K562 (cell line): ENCODE measurements at regions not wholly inside any gene's neighbourhood (a gene's known extent, or its start where the extent isn't known, plus 50 kb on each side); places are given as distances from the start of the nearest gene placed in this dataset.

Experiments
- ATAC-seq: fragments of 200-7000 bp; cut with Tn5 transposase; 3 replicates; pipeline ENCODE4 v1.9.1; 2020; ENCODE audit warnings: moderate library complexity
- BruUV-seq: library from RNA; stranded (reverse); fragments of 400-500 nt; replicated peaks from 2 replicates; lab custom pipeline; 2021; lab: Mats Ljungman, UMichigan
- CTCF ChIA-PET: fragments of 300-600 bp; formaldehyde crosslinking; extraction: SDS; loops from one replicate; lab custom pipeline; 2021; ENCODE audit warnings: low intra/inter-chr PET ratio; lab: Yijun Ruan, JAX
- POLR2A ChIA-PET: fragments of 300-600, 350-650 bp; sonication (Branson Sonifier 250); formaldehyde crosslinking; extraction: SDS; loops from one replicate; lab custom pipeline; 2021; ENCODE audit warnings: antibody characterized with exemption, inconsistent platforms; lab: Yijun Ruan, JAX
- DNase-seq, 4 experiments: peaks; one replicate each; pipeline versions ENCODE4 v3.0.0 to v3.0.0-alpha.2; 2011 to 2018; ENCODE audit warnings: low spot score in 3 of 4, mixed read lengths in 3 of 4; ENCODE audit errors: extremely low read depth in 1 of 4
- FAIRE-seq: peaks from 2 replicates; lab custom pipeline; 2011; peaks lifted over from hg19 to GRCh38; lab: Jason Lieb, UNC
- H2AFZ ChIP-seq: 2 replicates; pipeline ENCODE4 v1.6.0; 2011; ENCODE audit warnings: low read depth, low read length, control low read depth, inconsistent platforms
- H3K27ac ChIP-seq: fragments of 200-600 bp; 3 replicates; pipeline ENCODE4 v1.8.0; 2011; ENCODE audit warnings: low read depth, mild to moderate bottlenecking, control low read depth, inconsistent platforms, low read length, moderate library complexity, mixed read lengths; ENCODE audit errors: extremely low read depth
- H3K27me3 ChIP-seq, 2 experiments: fragments of 300-600 bp in 1 of 2; 2 replicates in 1 of 2; 3 replicates in 1 of 2; pipeline versions ENCODE4 v1.6.0 to v1.8.0; 2011; ENCODE audit warnings: inconsistent platforms in 2 of 2, low read length in 2 of 2, mild to moderate bottlenecking in 1 of 2, mixed read lengths in 1 of 2, moderate library complexity in 1 of 2; ENCODE audit not compliant: control insufficient read depth in 2 of 2, insufficient read depth in 2 of 2
- H3K36me3 ChIP-seq: fragments of 300-600 bp; 3 replicates; pipeline ENCODE4 v1.8.0; 2011; ENCODE audit warnings: mild to moderate bottlenecking, low read length, inconsistent platforms; ENCODE audit not compliant: control insufficient read depth, insufficient read depth
- H3K4me1 ChIP-seq, 2 experiments: fragments of 200-600 bp in 1 of 2; replicated peaks in 1 of 2; 2 replicates in 1 of 2; 3 replicates in 1 of 2; pipeline versions ENCODE4 v1.5.1 to v1.8.0; 2011; ENCODE audit warnings: inconsistent platforms in 2 of 2, low read length in 2 of 2, mild to moderate bottlenecking in 1 of 2, mixed read lengths in 1 of 2, moderate library complexity in 1 of 2; ENCODE audit not compliant: control insufficient read depth in 2 of 2, insufficient read depth in 2 of 2
- H3K4me2 ChIP-seq: 2 replicates; pipeline ENCODE4 v1.6.1; 2011; ENCODE audit warnings: low read length, control low read depth, inconsistent platforms, mixed read lengths; ENCODE audit not compliant: insufficient read depth
- H3K4me3 ChIP-seq: fragments of 200-600 bp; sonication (generic), shearing (Covaris generic); 2 replicates; pipeline ENCODE4 v1.5.1; 2016; ENCODE audit warnings: control low read depth, inconsistent platforms
- H3K79me2 ChIP-seq: fragments of 200-600 bp; 3 replicates; pipeline ENCODE4 v1.8.0; 2011; ENCODE audit warnings: low read length, inconsistent platforms; ENCODE audit not compliant: control insufficient read depth, insufficient read depth
- H3K9ac ChIP-seq, 2 experiments: 2 replicates each; pipeline versions ENCODE4 v1.6.0 to v1.6.1; 2011; ENCODE audit warnings: low read depth in 2 of 2, low read length in 2 of 2, control low read depth in 1 of 2, inconsistent platforms in 1 of 2, mild to moderate bottlenecking in 1 of 2, mixed read lengths in 1 of 2; ENCODE audit not compliant: insufficient read depth in 1 of 2
- H3K9me1 ChIP-seq: one replicate; pipeline ENCODE4 v1.6.0; 2011; ENCODE audit warnings: inconsistent platforms, mild to moderate bottlenecking, low read length, moderate library complexity; ENCODE audit not compliant: control insufficient read depth, insufficient read depth
- H3K9me3 ChIP-seq: replicated peaks from 2 replicates; pipeline ENCODE4 v1.5.1; 2011; ENCODE audit warnings: low read depth, low read length, inconsistent platforms; ENCODE audit not compliant: control insufficient read depth, insufficient read depth
- H4K20me1 ChIP-seq: replicated peaks from 2 replicates; pipeline ENCODE4 v1.6.1; 2011; ENCODE audit warnings: low read length, inconsistent platforms, mixed read lengths; ENCODE audit not compliant: control insufficient read depth, insufficient read depth
- ATF1 ChIP-seq, 2 experiments: fragments of 450-650 bp in 1 of 2; IDR thresholded peaks; 2 replicates each; pipeline ENCODE4 v1.6.1; 2016; ENCODE audit warnings: missing compliant biosample characterization in 1 of 2, missing genetic modification characterization in 1 of 2
- MEIS2 ChIP-seq: fragments of 450-650 bp; IDR thresholded peaks from 2 replicates; pipeline ENCODE4 v1.6.1; 2014; ENCODE audit warnings: mild to moderate bottlenecking; ENCODE audit not compliant: partially characterized antibody
- NEUROD1 ChIP-seq: fragments of 150-350 bp; IDR thresholded peaks from 2 replicates; pipeline ENCODE4 v1.6.1; 2014; ENCODE audit warnings: borderline replicate concordance, low read length, low read depth; ENCODE audit not compliant: partially characterized antibody
- PBX2 ChIP-seq, 2 experiments: IDR thresholded peaks in 1 of 2; conservative IDR thresholded peaks in 1 of 2; 2 replicates each; pipeline ENCODE4 v1.6.1; 2016; ENCODE audit warnings: low read depth in 2 of 2, mild to moderate bottlenecking in 1 of 2, missing compliant biosample characterization in 1 of 2, missing genetic modification characterization in 1 of 2, moderate library complexity in 1 of 2
- U2AF1 ChIP-seq: fragments of 200-400 bp; formaldehyde crosslinking; optimal IDR thresholded peaks from 2 replicates; pipeline ENCODE3; 2017; ENCODE audit warnings: mild to moderate bottlenecking, low read depth, low read length, moderate library complexity
- ZNF766 ChIP-seq: fragments of 200-800 bp; sonication (Bioruptor generic); conservative IDR thresholded peaks from 2 replicates; pipeline ENCODE4 v1.6.1; 2016; ENCODE audit warnings: missing genetic modification characterization, missing compliant biosample characterization
- WGBS: fragments of 100-300 bp; shearing (Covaris generic); methylation state at CpG from one replicate; pipeline ENCODE4 v1.1.6; 2016; ENCODE audit warnings: low coverage, mixed read lengths; ENCODE audit not compliant: insufficient coverage; ENCODE audit errors: missing lambda C conversion rate; 5-methylcytosine and 5-hydroxymethylcytosine counted together
- in situ Hi-C: fragments of 300-500 bp; cut with MboI; formaldehyde crosslinking; loops from 4 replicates; pipeline ENCODE4 v1.15.0; 2018; ENCODE audit warnings: inconsistent platforms, mixed read lengths
- intact Hi-C: fragments of 100-400 bp; cut with micrococcal nuclease; formaldehyde crosslinking; loops from 2 replicates; pipeline ENCODE4 v1.14.2; 2022

DNA sequence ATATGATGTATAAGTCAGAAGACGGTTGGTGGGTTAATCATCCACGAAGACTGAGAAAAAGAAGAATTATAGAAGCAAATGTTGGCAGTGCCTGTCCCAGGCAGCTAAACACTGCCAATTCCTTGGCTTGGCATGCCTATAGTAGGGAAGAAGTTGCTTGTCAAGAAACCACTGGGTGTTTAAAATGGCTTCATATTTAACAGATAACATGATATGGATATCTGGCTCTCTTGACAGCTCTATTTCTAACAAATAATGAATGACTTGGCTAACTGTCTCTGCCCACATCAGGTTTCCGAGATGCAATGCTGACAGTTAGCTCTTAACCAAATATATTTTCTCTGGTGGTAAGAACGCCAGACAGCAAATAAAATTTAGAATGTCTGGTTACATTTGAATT lies 341.7 kb upstream of the KCNMB2 start:
- intact Hi-C loops (no loop called here), in situ Hi-C loops (no loop called here)
- Histone ChIP-seq H3K9me1 (no peaks in the 10 kb centered on the region), H3K27me3 (no peaks in the 10 kb centered on the region), H3K79me2 (no peaks in the 10 kb centered on the region), H3K36me3 (no peaks in the 10 kb centered on the region), H3K9me3 (no peaks in the 10 kb centered on the region), H3K4me1 (peaks cover 0 to 6% of the 10 kb centered on the region in 2 experiments; a peak in 3 of 5 replicates), H3K4me3 (no peak overlapping the region), H3K4me2 (no peak overlapping the region), H2AFZ (peak overlapping the region; percentile 66), H4K20me1 (no peaks in the 10 kb centered on the region), H3K9ac (no peak overlapping the region), H3K27ac (no peak overlapping the region)
- TF ChIP-seq NEUROD1 (no peak), ZNF766 (CRISPR knock-in tag) (peak; percentile 54; the same call in 1 of the 2 replicates), ATF1 (CRISPR knock-in tag; IDR thresholded peaks at IDR 0.05) (no peak), ATF1 (tag; IDR thresholded peaks at IDR 0.05) (no peak), MEIS2 (peak; percentile 32), U2AF1 (no peak), PBX2 (CRISPR knock-in tag; IDR thresholded peaks at IDR 0.05; ENCODE audit: low read depth) (no peak), PBX2 (tag; conservative IDR thresholded peaks at IDR 0.05; ENCODE audit: low read depth) (0 out of 2 replicates have a peak, but pooled peaks have one; percentile 19)
- BruUV-seq, result no TSS peak
- DNase-seq (no peak), ATAC-seq (no peak), FAIRE-seq (no peak)
- POLR2A ChIA-PET, result interaction anchor here (1.1 kb wide), 1 partner anchor 24 kb away, joined by 4 read pairs; no protein-coding TSS in a partner anchor
- CTCF ChIA-PET, result no interaction called here
- 40% methylated on average over 4 of the region's 4 CpGs for WGBS
